ENCODE measurements at regions not wholly inside any gene's neighbourhood (a gene's known extent, or its start where the extent isn't known, plus 50 kb on each side); places are given as distances from the start of the nearest gene placed in this dataset.

- intact Hi-C loops (cut with DNase I) = no loop called here
- Histone ChIP-seq H3K27me3 (ENCODE audit: insufficient read depth in 3 of 3, low read length in 2 of 3) (no peaks in the 10 kb centered on the region), H3K4me1 (no peaks in the 10 kb centered on the region), H3K27ac (no peak overlapping the region), H3K36me3 (ENCODE audit: insufficient read depth in 1 of 2, low read depth in 1 of 2) (no peaks in the 10 kb centered on the region), H3K9me3 (no peaks in the 10 kb centered on the region), H3K4me3 (no peak overlapping the region)
- DNase-seq = no peak
- no peak for TF ChIP-seq CTCF (IDR thresholded peaks at IDR 0.05)
- ATAC-seq = no peak
- WGBS, 3 donors = 47 to 58% (median 54%) methylated on average over 1 of the region's 1 CpG
These were observed 1846.1 kb downstream of the TP53TG3F start for GRCh38 chr16:35305476-35305875.

- Histone ChIP-seq H3K27me3 (ENCODE audit: insufficient read depth in 3 of 3, low read length in 2 of 3) (no peaks in the 10 kb centered on the region), H3K4me3 (no peak overlapping the region), H3K4me1 (no peaks in the 10 kb centered on the region), H3K36me3 (ENCODE audit: insufficient read depth in 1 of 2, low read depth in 1 of 2) (no peaks in the 10 kb centered on the region), H3K27ac (no peak overlapping the region), H3K9me3 (no peaks in the 10 kb centered on the region)
- 0 to 12% (median 4%) methylated on average over 1 of the region's 1 CpG for WGBS, 3 donors
- DNase-seq (no peak), ATAC-seq (no peak)
- intact Hi-C loops (cut with DNase I) = no loop called here
- no peak for TF ChIP-seq CTCF (IDR thresholded peaks at IDR 0.05)
These were observed 1847.5 kb downstream of the TP53TG3F start for GRCh38 chr16:35306915-35307314.

- H3K9me3 ChIP-seq = no peaks in the 10 kb centered on the region
- no peak for TF ChIP-seq CTCF (IDR thresholded peaks at IDR 0.05)
- intact Hi-C loops (cut with DNase I) = no loop called here
- no peak overlapping the region for H3K4me3 ChIP-seq
- H3K4me1 ChIP-seq = no peaks in the 10 kb centered on the region
- no peaks in the 10 kb centered on the region for H3K36me3 ChIP-seq (ENCODE audit: insufficient read depth in 1 of 2, low read depth in 1 of 2)
- DNase-seq = no peak
- 66 to 77% (median 70%) methylated on average over 5 of the region's 5 CpGs for WGBS, 3 donors
- no peaks in the 10 kb centered on the region for H3K27me3 ChIP-seq (ENCODE audit: insufficient read depth in 3 of 3, low read length in 2 of 3)
- H3K27ac ChIP-seq = no peak overlapping the region
- no peak for ATAC-seq
These were observed 1849.3 kb downstream of the TP53TG3F start for GRCh38 chr16:35308674-35309073.

GRCh38 chr16:35310999-35311398 is 1851.6 kb downstream of the TP53TG3F start:
- 65 to 78% (median 70%) methylated on average over 3 of the region's 3 CpGs for WGBS, 3 donors
- Histone ChIP-seq H3K9me3 (no peaks in the 10 kb centered on the region), H3K27ac (no peak overlapping the region), H3K36me3 (ENCODE audit: insufficient read depth in 1 of 2, low read depth in 1 of 2) (no peaks in the 10 kb centered on the region), H3K27me3 (ENCODE audit: insufficient read depth in 3 of 3, low read length in 2 of 3) (no peaks in the 10 kb centered on the region), H3K4me1 (no peaks in the 10 kb centered on the region), H3K4me3 (no peak overlapping the region)
- intact Hi-C loops (cut with DNase I) = no loop called here
- DNase-seq (no peak), ATAC-seq (no peak)
- no peak for TF ChIP-seq CTCF (IDR thresholded peaks at IDR 0.05)

- Histone ChIP-seq H3K4me3 (no peak overlapping the region), H3K27ac (no peak overlapping the region), H3K27me3 (ENCODE audit: insufficient read depth in 3 of 3, low read length in 2 of 3) (no peaks in the 10 kb centered on the region), H3K36me3 (ENCODE audit: insufficient read depth in 1 of 2, low read depth in 1 of 2) (no peaks in the 10 kb centered on the region), H3K4me1 (no peaks in the 10 kb centered on the region), H3K9me3 (no peaks in the 10 kb centered on the region)
- intact Hi-C loops (cut with DNase I) = no loop called here
- DNase-seq = no peak
- no peak for ATAC-seq
- TF ChIP-seq CTCF (IDR thresholded peaks at IDR 0.05) = no peak
- WGBS, 3 donors = 60 to 65% (median 64%) methylated on average over 10 of the region's 10 CpGs
These were observed 1852.1 kb downstream of the TP53TG3F start for GRCh38 chr16:35311475-35311874.
